ENCODE measurements at regions not wholly inside any gene's neighbourhood (a gene's known extent, or its start where the extent isn't known, plus 50 kb on each side); places are given as distances from the start of the nearest gene placed in this dataset.

- TF ChIP-seq EZH2phosphoT487 (IDR thresholded peaks at IDR 0.05; ENCODE audit: insufficient read depth, low read depth) (no peak), EZH2 (IDR thresholded peaks at IDR 0.05; ENCODE audit: insufficient read depth, poor library complexity, severe bottlenecking) (no peak)
These were observed 197.6 kb upstream of the AVPR1A start for GRCh38 chr12:63348556-63348955.
